ENCODE measurements at regions not wholly inside any gene's neighbourhood (a gene's known extent, or its start where the extent isn't known, plus 50 kb on each side); places are given as distances from the start of the nearest gene placed in this dataset.

- TF ChIP-seq CTCF (IDR thresholded peaks at IDR 0.05) (no peak), POLR2A (IDR thresholded peaks at IDR 0.05) (no peak)
Observed at GRCh38 chr14:25118671-25119070, 68.7 kb upstream of the STXBP6 start.

All from thyroid gland (tissue), 4 donors.